Keratinocyte (primary cell): ENCODE measurements at regions not wholly inside any gene's neighbourhood (a gene's known extent, or its start where the extent isn't known, plus 50 kb on each side); places are given as distances from the start of the nearest gene placed in this dataset.

ENCODE experiments used
- DNase-seq: peaks from one replicate; pipeline ENCODE4 v3.0.0-alpha.2; 2011; ENCODE audit warnings: low read depth, missing footprints, low spot score
- FAIRE-seq: peaks from 2 replicates; lab custom pipeline; 2011; peaks lifted over from hg19 to GRCh38; lab: Jason Lieb, UNC
- H2AFZ ChIP-seq: 2 replicates; pipeline ENCODE4 v1.6.0; 2012; ENCODE audit warnings: low read length, control low read depth, inconsistent platforms; ENCODE audit not compliant: control insufficient read depth
- H3K27ac ChIP-seq: 2 replicates; pipeline ENCODE4 v1.5.1; 2011; ENCODE audit warnings: low read length; ENCODE audit not compliant: control insufficient read depth, insufficient read depth
- H3K27me3 ChIP-seq: 3 replicates; pipeline ENCODE4 v1.6.0; 2011; ENCODE audit warnings: low read length; ENCODE audit not compliant: control insufficient read depth, insufficient read depth; ENCODE audit errors: extremely low read depth
- H3K36me3 ChIP-seq, 2 experiments: 2 replicates in 1 of 2; 3 replicates in 1 of 2; pipeline ENCODE4 v1.5.1; 2011; ENCODE audit warnings: low read length in 2 of 2, mild to moderate bottlenecking in 1 of 2; ENCODE audit not compliant: control insufficient read depth in 2 of 2, insufficient read depth in 2 of 2; ENCODE audit errors: extremely low read depth in 1 of 2
- H3K4me1 ChIP-seq: 3 replicates; pipeline ENCODE4 v1.5.1; 2011; ENCODE audit warnings: low read length; ENCODE audit not compliant: control insufficient read depth, insufficient read depth; ENCODE audit errors: extremely low read depth
- H3K4me2 ChIP-seq: 3 replicates; pipeline ENCODE4 v1.6.0; 2011; ENCODE audit warnings: low read depth, low read length; ENCODE audit not compliant: control insufficient read depth, insufficient read depth; ENCODE audit errors: extremely low read depth
- H3K4me3 ChIP-seq, 3 experiments: fragments of 200-600 bp in 1 of 3; sonication (generic) in 1 of 3; 2 replicates in 2 of 3; 3 replicates in 1 of 3; pipeline ENCODE4 v1.5.1; 2011 to 2016; ENCODE audit warnings: low read length in 3 of 3, mild to moderate bottlenecking in 3 of 3, control low read depth in 2 of 3, inconsistent platforms in 1 of 3, low read depth in 1 of 3, mixed read lengths in 1 of 3, mixed run types in 1 of 3, moderate library complexity in 1 of 3; ENCODE audit not compliant: control insufficient read depth in 2 of 3, insufficient read depth in 2 of 3; ENCODE audit errors: extremely low read depth in 1 of 3
- H3K79me2 ChIP-seq: 2 replicates; pipeline ENCODE4 v1.6.0; 2012; ENCODE audit warnings: low read length; ENCODE audit not compliant: control insufficient read depth, insufficient read depth
- H3K9ac ChIP-seq: 3 replicates; pipeline ENCODE4 v1.6.0; 2011; ENCODE audit warnings: low read length; ENCODE audit not compliant: control insufficient read depth, insufficient read depth; ENCODE audit errors: extremely low read depth
- H3K9me1 ChIP-seq: 3 replicates; pipeline ENCODE4 v1.6.0; 2011; ENCODE audit warnings: low read length; ENCODE audit not compliant: control insufficient read depth, insufficient read depth; ENCODE audit errors: extremely low read depth
- H3K9me3 ChIP-seq: 2 replicates; pipeline ENCODE4 v1.5.1; 2012; ENCODE audit warnings: low read depth, low read length; ENCODE audit not compliant: control insufficient read depth
- H4K20me1 ChIP-seq: 3 replicates; pipeline ENCODE4 v1.6.0; 2011; ENCODE audit warnings: low read length; ENCODE audit not compliant: control insufficient read depth, insufficient read depth; ENCODE audit errors: extremely low read depth
- CTCF ChIP-seq, 3 experiments: IDR thresholded peaks in 1 of 3; conservative IDR thresholded peaks in 1 of 3; optimal IDR thresholded peaks in 1 of 3; 2 replicates in 2 of 3; 3 replicates in 1 of 3; pipeline versions ENCODE3 to v1.5.1; 2011; ENCODE audit warnings: low read length in 3 of 3, mild to moderate bottlenecking in 3 of 3, moderate library complexity in 2 of 3, control low read depth in 1 of 3, inconsistent platforms in 1 of 3; ENCODE audit not compliant: insufficient read depth in 2 of 3; ENCODE audit errors: extremely low read depth in 1 of 3
- EZH2 ChIP-seq: IDR thresholded peaks from one replicate; pipeline ENCODE4 v1.6.1; 2012; ENCODE audit warnings: inconsistent platforms, mild to moderate bottlenecking, low read length, moderate library complexity
- dilution Hi-C: fragments of 300-500 bp; cut with MboI; formaldehyde crosslinking; loops from one replicate; pipeline ENCODE4 v1.7.0; 2020; ENCODE audit warnings: low sequenced_read_pairs; ENCODE audit not compliant: extremely low pct_ligation_motif_present

- Histone ChIP-seq H3K9ac (no peak overlapping the region), H3K4me1 (no peaks in the 10 kb centered on the region), H3K9me3 (no peaks in the 10 kb centered on the region), H4K20me1 (no peaks in the 10 kb centered on the region), H3K4me2 (no peak overlapping the region), H3K27me3 (no peaks in the 10 kb centered on the region), H2AFZ (no peak overlapping the region), H3K9me1 (no peaks in the 10 kb centered on the region), H3K79me2 (no peaks in the 10 kb centered on the region), H3K36me3 (no peaks in the 10 kb centered on the region), H3K27ac (no peak overlapping the region), H3K4me3 (no peak overlapping the region)
- dilution Hi-C loops: no loop called here
- TF ChIP-seq CTCF (optimal IDR thresholded peaks at IDR 0.05 in 1 of 3, IDR thresholded peaks at IDR 0.05 in 1 of 3, conservative IDR thresholded peaks at IDR 0.05 in 1 of 3; ENCODE audit: extremely low read depth in 1 of 3, insufficient read depth in 2 of 3, low read length in 3 of 3): no peak
- TF ChIP-seq EZH2: no peak
- DNase-seq: no peak
- no peak for FAIRE-seq
Observed at GRCh38 chr6:96458771-96459170, 62.8 kb upstream of the UFL1 start.

DNA sequence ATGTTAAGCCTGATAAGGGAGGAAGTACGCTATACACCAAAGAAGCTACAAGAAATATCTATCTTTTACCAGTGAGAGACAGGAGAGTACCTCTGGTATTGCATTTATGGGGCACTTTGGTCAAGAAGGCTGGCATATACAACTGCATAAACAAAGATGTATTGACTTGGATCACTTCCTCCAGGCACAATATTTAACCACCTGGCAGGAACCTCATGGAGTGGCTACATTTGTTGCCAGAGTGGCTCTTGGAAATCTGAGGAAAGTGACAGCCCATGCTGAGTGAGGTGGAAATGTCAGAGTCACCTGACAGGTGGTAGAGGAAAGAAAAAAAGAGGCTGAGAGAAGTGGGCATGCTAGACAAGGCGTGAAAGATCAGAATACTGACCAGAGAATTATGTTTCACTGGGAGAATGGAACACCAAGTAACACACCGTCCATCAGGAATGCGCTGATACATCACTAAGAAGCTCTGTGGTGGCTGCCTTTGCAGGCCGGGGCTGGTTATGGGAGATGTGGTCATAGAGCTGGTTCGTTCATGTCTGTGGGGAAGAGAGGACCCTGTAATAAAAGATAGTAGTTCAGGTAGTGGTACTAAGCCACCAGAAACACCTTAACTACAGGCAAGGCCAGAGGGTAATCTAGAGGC, 61.4 kb upstream of the UFL1 start:
- FAIRE-seq (no peak), DNase-seq (peak; percentile 25)
- no peak overlapping the region for H3K9ac ChIP-seq
- H4K20me1 ChIP-seq: no peaks in the 10 kb centered on the region
- no peaks in the 10 kb centered on the region for H3K9me3 ChIP-seq
- no peaks in the 10 kb centered on the region for H3K4me1 ChIP-seq
- no peak for TF ChIP-seq CTCF (optimal IDR thresholded peaks at IDR 0.05 in 1 of 3, IDR thresholded peaks at IDR 0.05 in 1 of 3, conservative IDR thresholded peaks at IDR 0.05 in 1 of 3; ENCODE audit: extremely low read depth in 1 of 3, insufficient read depth in 2 of 3, low read length in 3 of 3)
- TF ChIP-seq EZH2: no peak
- H3K27ac ChIP-seq: no peak overlapping the region
- H3K36me3 ChIP-seq: no peaks in the 10 kb centered on the region
- H2AFZ ChIP-seq: no peak overlapping the region
- H3K4me2 ChIP-seq: no peak overlapping the region
- dilution Hi-C loops: no loop called here
- no peaks in the 10 kb centered on the region for H3K79me2 ChIP-seq
- H3K9me1 ChIP-seq: no peaks in the 10 kb centered on the region
- no peak overlapping the region for H3K4me3 ChIP-seq
- H3K27me3 ChIP-seq: no peaks in the 10 kb centered on the region
